ENCODE measurements at regions not wholly inside any gene's neighbourhood (a gene's known extent, or its start where the extent isn't known, plus 50 kb on each side); places are given as distances from the start of the nearest gene placed in this dataset.
A peak's percentile ranks its signal among the peaks of the same experiment; 100 is the strongest.

DNA sequence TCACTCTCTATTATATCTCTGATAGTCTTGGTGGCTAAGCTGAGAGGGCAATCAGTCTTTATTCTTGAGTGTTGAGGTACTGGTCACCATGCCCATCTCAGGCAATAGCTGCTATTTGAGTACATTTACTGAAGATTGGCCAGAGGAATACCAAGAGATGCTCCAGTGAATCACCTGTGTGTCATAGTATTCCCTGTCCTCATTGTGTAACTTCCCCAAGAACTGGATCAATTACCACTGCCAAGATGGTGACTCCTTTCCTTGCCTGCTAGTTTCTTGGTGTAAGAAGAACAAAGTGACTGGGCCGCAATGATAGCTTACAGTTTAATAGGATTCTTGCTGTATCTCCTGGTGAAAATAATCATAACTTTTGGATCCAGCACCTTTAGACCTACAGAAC, 418.7 kb upstream of the KIF2A start:
- ChIA-PET CTCF (interaction anchor here (0.6 to 1.2 kb wide), 3 partner anchors 8 to 670 kb away, joined by 3 read pairs; no protein-coding TSS in a partner anchor), POLR2A (ENCODE audit: low non-redundant PET) (no interaction called here)
- TF ChIP-seq, protein P1, sequence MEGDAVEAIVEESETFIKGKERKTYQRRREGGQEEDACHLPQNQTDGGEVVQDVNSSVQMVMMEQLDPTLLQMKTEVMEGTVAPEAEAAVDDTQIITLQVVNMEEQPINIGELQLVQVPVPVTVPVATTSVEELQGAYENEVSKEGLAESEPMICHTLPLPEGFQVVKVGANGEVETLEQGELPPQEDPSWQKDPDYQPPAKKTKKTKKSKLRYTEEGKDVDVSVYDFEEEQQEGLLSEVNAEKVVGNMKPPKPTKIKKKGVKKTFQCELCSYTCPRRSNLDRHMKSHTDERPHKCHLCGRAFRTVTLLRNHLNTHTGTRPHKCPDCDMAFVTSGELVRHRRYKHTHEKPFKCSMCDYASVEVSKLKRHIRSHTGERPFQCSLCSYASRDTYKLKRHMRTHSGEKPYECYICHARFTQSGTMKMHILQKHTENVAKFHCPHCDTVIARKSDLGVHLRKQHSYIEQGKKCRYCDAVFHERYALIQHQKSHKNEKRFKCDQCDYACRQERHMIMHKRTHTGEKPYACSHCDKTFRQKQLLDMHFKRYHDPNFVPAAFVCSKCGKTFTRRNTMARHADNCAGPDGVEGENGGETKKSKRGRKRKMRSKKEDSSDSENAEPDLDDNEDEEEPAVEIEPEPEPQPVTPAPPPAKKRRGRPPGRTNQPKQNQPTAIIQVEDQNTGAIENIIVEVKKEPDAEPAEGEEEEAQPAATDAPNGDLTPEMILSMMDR (conservative IDR thresholded peaks at IDR 0.05; ENCODE audit: low read depth): no peak
- peak; percentile 27 for DNase-seq (ENCODE audit: low spot score)
- no peak overlapping the region for H3K27ac ChIP-seq

DNA sequence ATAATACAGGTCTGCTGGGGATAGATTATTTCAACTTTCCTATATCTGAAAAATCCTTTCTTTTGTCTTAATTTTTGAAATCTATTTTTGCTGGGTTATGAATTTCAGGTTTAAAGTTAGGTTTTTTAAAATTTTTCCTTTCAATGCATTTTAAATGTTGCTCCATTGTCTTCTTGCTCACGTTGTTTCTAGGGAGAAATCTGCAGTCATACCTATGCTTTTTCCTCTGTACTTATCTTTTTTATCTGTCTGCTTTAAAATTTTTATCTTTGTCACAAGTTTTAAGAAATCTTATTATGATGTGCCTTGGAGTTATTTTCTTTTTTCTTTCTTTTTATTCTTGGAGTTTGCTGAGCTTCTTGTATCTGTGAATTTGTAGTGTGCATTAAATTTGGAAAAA, 412.0 kb upstream of the KIF2A start:
- CTCF ChIA-PET: no interaction called here
- no peak overlapping the region for H3K27ac ChIP-seq
- TF ChIP-seq, protein P1 (conservative IDR thresholded peaks at IDR 0.05; ENCODE audit: low read depth): no peak
- no peak for DNase-seq (ENCODE audit: low spot score)
- POLR2A ChIA-PET (ENCODE audit: low non-redundant PET): no interaction called here

DNA sequence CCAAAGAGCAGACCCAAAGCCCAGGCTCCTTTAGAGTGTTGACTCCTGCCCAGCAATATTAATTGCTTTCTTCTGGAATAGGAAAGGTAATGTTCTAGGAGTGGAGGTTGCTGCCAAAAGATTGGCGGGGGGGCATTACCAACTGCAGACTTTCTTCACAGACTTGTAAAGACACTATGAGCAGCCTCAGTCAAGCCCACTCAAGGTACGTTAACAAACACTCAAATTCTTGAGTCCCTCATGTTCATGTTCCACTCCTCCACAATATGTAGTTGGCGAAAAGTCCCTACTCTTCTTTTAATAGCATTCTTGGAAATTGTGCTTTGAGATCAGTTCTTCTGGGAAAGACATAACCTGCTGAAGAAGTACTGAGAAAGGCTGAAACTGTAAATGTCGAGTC, 409.2 kb upstream of the KIF2A start:
- no peak overlapping the region for H3K27ac ChIP-seq
- TF ChIP-seq, protein P1 (conservative IDR thresholded peaks at IDR 0.05; ENCODE audit: low read depth): no peak
- POLR2A ChIA-PET (ENCODE audit: low non-redundant PET): no interaction called here
- DNase-seq (ENCODE audit: low spot score): no peak
- CTCF ChIA-PET: no interaction called here

DNA sequence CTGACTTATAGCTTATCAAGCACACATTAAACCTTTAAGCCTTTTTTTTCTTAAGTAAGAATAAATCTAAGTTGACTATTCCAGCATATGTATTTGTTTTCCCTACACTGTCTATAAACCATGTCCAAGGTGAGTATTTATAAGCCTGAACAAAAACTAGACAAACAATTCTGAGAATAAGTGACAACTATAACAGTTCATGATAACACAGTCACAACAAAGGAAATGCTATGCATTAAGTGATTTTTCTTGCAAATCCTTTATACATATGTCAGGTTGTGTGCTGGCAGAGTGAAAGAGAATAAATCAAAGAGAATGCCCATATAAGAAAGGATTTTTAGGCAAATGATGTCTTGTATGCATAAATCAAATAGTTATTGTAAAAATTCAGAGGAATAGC, 408.8 kb upstream of the KIF2A start:
- CTCF ChIA-PET: no interaction called here
- POLR2A ChIA-PET (ENCODE audit: low non-redundant PET): no interaction called here
- TF ChIP-seq, protein P1 (conservative IDR thresholded peaks at IDR 0.05; ENCODE audit: low read depth): no peak
- DNase-seq (ENCODE audit: low spot score): no peak
- H3K27ac ChIP-seq: no peak overlapping the region

DNA sequence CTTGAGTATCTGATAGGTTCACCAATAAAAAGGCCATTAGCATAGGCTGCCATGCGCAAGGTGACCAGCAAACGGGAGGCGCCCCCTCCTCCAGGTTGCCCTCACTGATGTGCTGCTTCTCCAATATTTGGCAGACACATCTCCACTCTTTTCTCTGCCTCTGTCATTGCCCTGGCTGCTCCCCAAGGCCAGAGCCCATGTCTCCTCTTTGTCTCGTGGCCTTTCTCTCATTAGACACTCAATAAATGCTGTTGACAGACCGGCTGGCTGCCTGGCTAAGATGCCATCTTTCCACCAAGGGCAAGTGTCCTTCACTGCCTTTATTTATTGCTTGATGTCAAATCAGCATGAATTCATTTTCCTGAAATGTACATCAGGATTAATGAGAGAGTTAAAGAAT, 404.0 kb upstream of the KIF2A start:
- CTCF ChIA-PET: no interaction called here
- no peak overlapping the region for H3K27ac ChIP-seq
- POLR2A ChIA-PET (ENCODE audit: low non-redundant PET): no interaction called here
- TF ChIP-seq, protein P1 (conservative IDR thresholded peaks at IDR 0.05; ENCODE audit: low read depth): no peak
- no peak for DNase-seq (ENCODE audit: low spot score)

DNA sequence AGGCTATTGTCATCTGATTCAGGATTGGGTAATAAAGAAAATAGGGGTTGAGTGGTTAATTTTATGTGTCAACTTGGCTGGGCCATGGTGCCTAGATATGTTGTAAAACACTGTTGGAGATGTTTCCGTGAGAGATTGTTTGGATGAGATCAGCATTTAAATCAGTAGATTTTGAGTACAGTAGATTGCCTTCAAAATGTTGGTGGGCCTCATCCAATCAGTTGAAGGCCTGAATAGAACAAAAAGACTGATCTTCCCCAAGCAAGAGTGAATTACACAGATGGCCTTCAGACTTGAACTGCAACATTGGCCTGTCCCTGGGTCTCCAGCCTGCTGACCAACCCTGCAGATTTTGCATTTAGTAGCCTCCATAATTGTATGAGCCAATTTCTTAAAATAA, 401.3 kb upstream of the KIF2A start:
- ChIA-PET CTCF (no interaction called here), POLR2A (ENCODE audit: low non-redundant PET) (no interaction called here)
- DNase-seq (ENCODE audit: low spot score): no peak
- TF ChIP-seq, protein P1 (conservative IDR thresholded peaks at IDR 0.05; ENCODE audit: low read depth): no peak
- H3K27ac ChIP-seq: no peak overlapping the region

DNA sequence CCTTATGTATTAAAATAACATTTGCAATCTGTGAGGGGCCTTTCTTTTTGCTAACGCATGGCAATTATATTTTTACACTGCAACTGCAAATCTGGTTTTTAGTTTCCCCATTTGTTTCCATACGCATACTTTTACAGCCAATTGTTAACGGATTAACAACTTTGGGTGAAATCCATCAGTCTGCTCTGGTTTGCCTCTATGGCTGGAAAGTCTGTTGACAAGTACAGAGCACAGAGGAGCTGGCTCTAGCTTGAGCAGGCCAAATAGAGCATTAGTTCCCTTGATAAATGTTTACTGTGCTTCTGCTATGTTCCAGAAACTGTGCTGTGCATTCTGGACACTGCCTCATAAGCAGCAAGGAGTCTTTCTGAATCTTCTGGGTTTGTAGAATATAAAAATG, 400.4 kb upstream of the KIF2A start:
- POLR2A ChIA-PET (ENCODE audit: low non-redundant PET): no interaction called here
- CTCF ChIA-PET: no interaction called here
- TF ChIP-seq, protein P1 (conservative IDR thresholded peaks at IDR 0.05; ENCODE audit: low read depth): no peak
- H3K27ac ChIP-seq: no peak overlapping the region
- DNase-seq (ENCODE audit: low spot score): no peak
